AG20443 (cell line): ENCODE measurements at regions not wholly inside any gene's neighbourhood (a gene's known extent, or its start where the extent isn't known, plus 50 kb on each side); places are given as distances from the start of the nearest gene placed in this dataset.
"Not testable (repeated sequence)": the region's sequence is repeated elsewhere in the genome, so short reads cannot be mapped to it uniquely, and the experiment has no call there.

Experiments
- DNase-seq: peaks from one replicate; pipeline ENCODE4 v3.0.0; 2012; ENCODE audit warnings: low spot score, mixed read lengths

DNA sequence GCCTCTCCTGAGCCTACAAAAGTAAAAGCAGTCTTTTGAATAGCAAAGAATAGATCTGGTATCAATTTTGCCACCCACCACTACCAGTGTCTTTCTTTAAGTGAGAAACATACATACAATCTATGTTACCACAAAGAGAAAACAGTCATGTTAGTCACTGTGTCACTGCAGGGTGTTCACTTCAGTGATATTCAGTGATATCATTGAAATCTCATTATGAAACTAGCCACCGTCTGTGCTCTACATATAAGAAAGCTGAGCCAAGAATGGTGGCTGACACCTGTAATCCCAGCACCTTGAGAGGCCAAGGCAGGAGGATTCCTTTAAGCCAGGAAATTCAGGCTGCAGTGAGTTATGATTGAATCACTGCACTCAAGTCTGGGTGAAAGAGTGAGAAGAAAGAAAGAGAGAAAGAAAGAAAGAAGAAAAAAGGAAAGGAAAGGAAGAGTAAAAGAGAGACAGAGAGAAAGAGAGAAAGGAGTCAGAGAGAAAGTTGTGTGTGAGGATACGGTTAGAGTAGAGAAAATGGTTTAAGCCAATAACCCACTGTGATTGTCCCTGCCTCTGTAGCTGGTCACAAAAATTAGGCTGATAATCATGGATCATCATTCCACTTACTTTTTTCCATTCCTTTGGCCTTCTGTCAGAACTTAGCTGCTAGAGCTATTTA is 847.1 kb downstream of the FAM181B start:
- no peak for DNase-seq

- no peak for DNase-seq
These were observed 859.0 kb downstream of the FAM181B start for GRCh38 chr11:81874635-81875034.

- DNase-seq: no peak
These were observed 862.8 kb downstream of the FAM181B start for GRCh38 chr11:81870815-81871214.

GRCh38 chr11:81870066-81870412 is 863.6 kb downstream of the FAM181B start:
- no peak for DNase-seq

- no peak for DNase-seq
These were observed 864.2 kb downstream of the FAM181B start for GRCh38 chr11:81869351-81870065.

DNA sequence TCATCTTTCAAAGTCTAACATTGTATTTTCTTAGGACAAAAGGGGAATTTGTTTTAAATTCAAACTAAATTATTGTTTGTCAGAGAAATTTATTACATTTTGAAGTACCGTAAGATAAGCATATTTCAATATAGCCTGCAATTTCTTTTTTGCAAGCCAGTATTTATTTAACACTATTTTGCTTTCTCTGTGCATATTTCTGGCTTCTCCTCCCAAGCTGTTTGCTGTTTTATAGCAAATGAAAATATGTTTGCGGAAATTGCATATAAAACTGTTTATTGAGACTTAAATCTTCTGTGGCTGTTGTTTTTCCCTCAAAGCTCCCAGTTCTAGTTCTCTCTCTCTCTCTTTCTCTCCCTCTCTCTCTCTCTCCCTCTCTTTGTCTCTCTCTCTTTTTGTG is 866.8 kb downstream of the FAM181B start:
- DNase-seq: no peak

- no peak for DNase-seq
These were observed 876.3 kb downstream of the FAM181B start for GRCh38 chr11:81857386-81857785.

DNA sequence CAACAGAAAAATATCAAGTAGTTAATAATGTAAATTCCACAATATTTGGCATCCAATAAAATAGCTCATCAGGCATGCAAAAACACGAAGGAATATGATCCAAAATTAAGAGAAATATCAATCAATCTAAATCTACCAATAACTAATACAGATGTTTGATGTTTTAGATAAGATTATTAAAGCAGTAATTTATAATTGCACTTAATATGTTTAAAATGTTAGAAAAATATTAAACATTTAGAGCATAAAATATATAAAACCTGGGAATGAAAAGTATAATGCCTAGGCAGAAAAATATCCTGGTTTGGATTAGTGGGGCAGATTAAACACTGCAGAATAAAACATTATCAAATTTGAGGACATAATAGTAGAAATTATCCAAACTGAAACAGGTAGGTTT is 879.9 kb downstream of the FAM181B start:
- DNase-seq: no peak

DNA sequence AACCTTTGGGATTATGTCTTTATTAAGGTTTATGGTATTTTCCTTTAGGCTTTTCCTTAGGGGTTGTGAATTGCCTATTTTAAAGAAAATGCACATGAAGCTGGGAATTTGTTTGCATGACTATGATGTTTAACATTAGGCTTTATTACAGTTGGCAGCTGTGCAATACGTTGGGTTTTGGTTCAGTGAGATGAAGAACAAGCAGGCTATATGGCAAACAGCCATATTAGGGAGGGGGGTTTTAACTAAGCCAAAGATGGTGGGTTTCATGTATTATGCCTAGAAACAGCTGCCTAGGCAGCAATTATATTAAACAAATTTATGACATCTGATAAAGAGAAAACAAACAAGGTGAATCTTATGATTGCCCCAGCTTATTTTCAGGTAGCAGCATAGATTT is 880.8 kb downstream of the FAM181B start:
- no peak for DNase-seq

GRCh38 chr11:81840380-81840779 is 893.3 kb downstream of the FAM181B start:
- no peak for DNase-seq

DNA sequence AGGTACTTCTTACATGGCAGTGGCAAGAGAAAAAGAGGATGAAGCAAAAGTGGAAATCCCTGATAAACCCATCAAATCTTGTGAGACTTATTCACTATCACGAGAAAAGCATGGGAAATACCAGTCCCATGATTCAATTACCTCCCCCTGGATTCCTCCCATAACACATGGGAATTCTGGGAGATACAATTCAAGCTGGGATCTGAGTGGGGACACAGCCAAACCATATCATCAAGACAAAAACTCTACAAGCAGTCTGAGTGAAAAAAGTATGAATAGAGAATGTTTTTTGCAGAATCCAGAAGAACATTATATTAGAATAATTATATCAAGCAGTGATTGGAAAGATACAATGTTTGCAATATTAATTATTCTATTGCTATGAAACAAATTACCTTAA is 893.7 kb downstream of the FAM181B start:
- DNase-seq: no peak

DNA sequence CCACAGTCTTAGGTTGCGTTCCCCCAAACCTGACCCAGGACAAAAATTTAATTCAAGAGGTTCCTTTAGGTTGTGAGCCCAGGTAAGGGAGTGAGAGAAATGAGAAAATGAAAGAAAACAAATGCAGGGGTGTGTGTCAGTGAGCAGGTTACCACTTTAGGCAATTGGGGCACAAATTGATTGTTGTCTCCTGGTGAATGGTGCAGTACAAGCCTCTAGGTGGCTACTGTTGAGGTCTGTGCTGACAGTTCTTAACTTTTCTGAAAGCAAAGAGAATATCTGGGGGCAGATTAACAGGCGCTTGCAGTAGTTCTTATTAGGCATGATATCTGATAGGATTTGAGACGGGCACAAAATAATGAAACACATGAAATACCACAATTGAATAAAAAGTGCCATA is 894.6 kb downstream of the FAM181B start:
- DNase-seq: no peak

DNA sequence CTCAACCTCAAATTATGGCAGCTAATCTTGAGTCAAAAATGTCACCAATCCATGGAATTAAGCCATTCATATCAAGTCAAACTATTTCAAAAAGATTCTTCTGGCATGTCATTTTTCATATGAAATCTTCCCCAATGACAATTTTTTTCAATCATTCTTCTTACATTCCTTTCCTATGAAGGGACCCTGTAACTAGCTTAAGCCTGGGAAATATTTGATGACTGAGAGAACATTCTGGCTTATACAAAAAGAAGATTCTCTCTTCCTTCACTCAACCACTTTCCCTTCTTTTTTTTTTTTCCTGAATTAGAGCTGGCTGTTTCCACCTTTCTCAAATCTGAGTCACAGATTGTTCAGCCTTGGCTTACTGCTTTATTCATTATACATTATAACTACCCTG is 903.7 kb downstream of the FAM181B start:
- no peak for DNase-seq

- DNase-seq: no peak
These were observed 908.3 kb downstream of the FAM181B start for GRCh38 chr11:81825346-81825745.

DNA sequence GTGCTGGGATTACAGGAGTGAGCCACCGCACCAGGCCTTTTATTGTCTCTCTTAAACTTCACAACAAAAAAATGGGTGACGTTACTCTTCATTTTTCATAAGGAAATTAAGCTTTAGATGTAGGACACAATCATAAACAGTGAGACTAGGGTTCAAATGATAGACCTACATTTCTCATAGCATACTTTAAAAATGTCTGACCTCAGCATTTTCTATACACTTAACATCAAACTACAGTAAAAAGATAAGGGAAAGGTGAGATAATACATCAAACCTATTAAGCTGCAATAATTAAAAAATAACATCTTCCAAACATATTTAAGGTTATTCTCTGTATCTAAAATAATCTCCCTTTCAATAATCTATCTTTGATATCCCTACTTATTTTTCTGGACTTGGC is 914.2 kb downstream of the FAM181B start:
- no peak for DNase-seq

- DNase-seq: no peak
These were observed 928.8 kb downstream of the FAM181B start for GRCh38 chr11:81804858-81805257.

- no peak for DNase-seq
These were observed 931.1 kb downstream of the FAM181B start for GRCh38 chr11:81802591-81802990.

DNA sequence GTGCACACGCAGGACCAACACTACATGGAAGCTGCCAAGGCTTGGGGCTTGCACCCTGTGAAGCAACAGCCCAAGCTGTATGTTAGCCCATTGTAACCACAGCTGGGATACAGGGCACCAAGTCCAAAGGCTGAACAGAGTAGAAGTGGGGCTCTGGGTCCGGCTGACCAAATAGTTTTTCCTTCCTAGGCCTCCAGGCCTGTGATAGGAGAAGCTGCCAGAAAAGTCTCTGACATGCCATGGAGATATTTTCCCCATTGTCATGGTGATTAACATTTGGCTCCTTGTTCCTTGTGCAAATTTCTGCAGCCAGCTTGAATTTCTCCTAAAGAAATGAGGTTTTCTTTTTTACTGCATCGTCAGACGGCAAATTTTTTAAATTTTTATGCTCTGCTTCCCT is 941.2 kb downstream of the FAM181B start:
- no peak for DNase-seq

- DNase-seq: no peak
These were observed 946.0 kb downstream of the FAM181B start for GRCh38 chr11:81787584-81788049.

DNA sequence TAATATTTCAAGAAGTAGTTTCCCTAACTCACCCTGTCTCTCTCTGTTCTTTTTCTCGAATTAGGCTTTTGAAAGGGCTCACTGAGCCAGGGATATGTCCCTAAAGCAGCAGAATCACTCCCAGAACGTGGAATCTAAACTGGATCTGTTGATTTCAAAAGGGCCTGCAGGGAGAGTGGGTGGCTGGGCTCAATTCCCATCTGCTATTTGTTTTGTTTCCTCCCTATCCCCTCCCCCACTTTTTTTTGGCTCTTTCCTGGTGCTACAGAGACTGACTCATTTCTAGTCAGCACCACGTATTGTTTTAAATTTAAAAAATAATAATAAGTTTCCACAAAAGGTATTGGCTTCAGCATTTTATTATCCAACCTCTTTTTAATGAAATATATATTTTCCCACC is 961.5 kb downstream of the FAM181B start:
- DNase-seq: no peak

GRCh38 chr11:81769906-81770305 is 963.8 kb downstream of the FAM181B start:
- not testable (repeated sequence) for DNase-seq

DNA sequence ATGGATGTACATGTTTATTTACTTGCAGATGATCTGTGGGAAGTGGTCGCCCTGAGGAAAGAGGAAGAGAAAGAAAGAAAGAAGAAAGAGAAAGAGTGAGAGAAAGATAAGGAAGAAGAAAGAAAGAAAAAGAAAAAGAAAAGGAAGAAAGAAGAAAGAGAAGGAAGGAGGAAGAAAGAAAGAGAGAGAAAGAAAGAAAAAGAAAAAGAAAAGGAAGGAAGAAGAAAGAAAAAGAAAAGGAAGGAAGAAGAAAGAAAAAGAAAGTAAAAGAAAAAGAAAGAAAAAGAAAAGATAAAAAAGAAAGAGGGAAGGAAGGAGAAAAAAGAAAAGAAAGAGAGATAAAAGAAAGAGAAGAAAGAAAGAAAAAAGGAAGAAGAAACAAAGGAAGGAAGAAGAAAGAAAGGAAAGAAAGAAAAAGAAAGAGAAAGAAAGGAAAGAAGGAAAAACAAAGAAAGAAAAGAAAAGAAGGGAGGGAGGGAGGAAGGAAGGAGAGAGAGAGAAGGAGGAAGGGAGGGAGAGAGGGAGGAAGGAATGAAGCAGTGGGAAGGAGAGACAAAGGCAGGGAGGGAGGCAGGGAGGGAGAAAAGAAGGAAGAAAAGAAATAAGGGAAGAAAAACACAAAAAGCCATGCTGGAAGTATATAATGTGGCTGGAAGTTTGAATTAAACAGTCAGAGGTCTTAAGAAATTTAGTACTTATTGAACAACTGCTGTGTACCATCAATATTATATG is 976.6 kb downstream of the FAM181B start:
- no peak for DNase-seq

DNA sequence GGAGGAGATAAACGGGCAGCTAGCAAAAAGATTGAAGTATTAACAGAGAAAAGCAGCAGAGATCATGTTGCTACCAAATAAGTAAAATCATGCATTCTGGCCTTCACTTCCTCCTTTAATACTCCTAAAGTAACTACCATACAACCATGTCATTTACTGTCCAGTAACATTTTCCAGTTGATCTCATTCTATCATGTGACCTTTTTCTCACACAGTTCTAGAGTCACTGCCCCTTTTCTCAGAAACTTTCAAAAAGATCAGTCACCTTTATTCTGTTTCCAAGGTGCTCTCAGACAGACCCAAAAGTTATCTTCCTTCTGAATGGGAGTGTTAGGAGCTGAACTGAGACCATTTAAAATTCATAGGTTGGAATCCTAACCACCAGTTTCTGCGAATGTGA is 984.4 kb downstream of the FAM181B start:
- no peak for DNase-seq
